A673 (cell line): ENCODE measurements at regions not wholly inside any gene's neighbourhood (a gene's known extent, or its start where the extent isn't known, plus 50 kb on each side); places are given as distances from the start of the nearest gene placed in this dataset.

ENCODE experiments used
- BruUV-seq: library from RNA; stranded (reverse); fragments of 400-500 nt; replicated peaks from 2 replicates; lab custom pipeline; 2021; lab: Mats Ljungman, UMichigan
- CTCF ChIA-PET: fragments of 300-600 bp; sonication (Branson Sonifier 250); formaldehyde crosslinking; loops from one replicate; lab custom pipeline; 2022; ENCODE audit warnings: antibody characterized with exemption; lab: Charles Lee
- POLR2A ChIA-PET: fragments of 300-600 bp; sonication (Branson Sonifier 250); formaldehyde crosslinking; loops from one replicate; lab custom pipeline; 2022; ENCODE audit warnings: antibody characterized with exemption; ENCODE audit not compliant: low non-redundant PET; lab: Charles Lee
- DNase-seq: peaks from one replicate; pipeline ENCODE4 v3.0.0-alpha.2; 2015; ENCODE audit warnings: low spot score
- H3K27ac ChIP-seq: fragments of 200-600 bp; sonication (generic); 2 replicates; pipeline ENCODE4 v1.5.1; 2016; ENCODE audit warnings: mixed run types, low read depth, mild to moderate bottlenecking, mixed read lengths, antibody characterized with exemption, low read length; ENCODE audit not compliant: poor library complexity, severe bottlenecking
- H3K27me3 ChIP-seq: fragments of 200-600 bp; sonication (generic); replicated peaks from 2 replicates; pipeline ENCODE4 v1.6.1; 2017; ENCODE audit warnings: mixed run types, low read depth, mild to moderate bottlenecking, mixed read lengths, antibody characterized with exemption, low read length; ENCODE audit not compliant: insufficient read depth, poor library complexity
- H3K36me3 ChIP-seq: fragments of 200-600 bp; sonication (generic); 2 replicates; pipeline ENCODE4 v1.6.1; 2016; ENCODE audit warnings: mixed run types, mild to moderate bottlenecking, mixed read lengths, antibody characterized with exemption, low read length; ENCODE audit not compliant: insufficient read depth, poor library complexity, severe bottlenecking
- H3K4me1 ChIP-seq: fragments of 200-600 bp; sonication (generic); 2 replicates; pipeline ENCODE4 v1.6.1; 2017; ENCODE audit warnings: mixed run types, mild to moderate bottlenecking, mixed read lengths, antibody characterized with exemption, low read length; ENCODE audit not compliant: insufficient read depth, poor library complexity, severe bottlenecking
- H3K4me3 ChIP-seq: fragments of 200-600 bp; sonication (generic); 2 replicates; pipeline ENCODE4 v1.5.1; 2016; ENCODE audit warnings: low read depth, mixed run types, mild to moderate bottlenecking, mixed read lengths, low read length; ENCODE audit not compliant: poor library complexity, severe bottlenecking
- H3K9me3 ChIP-seq: fragments of 200-600 bp; sonication (generic); 2 replicates; pipeline ENCODE4 v1.6.1; 2016; ENCODE audit warnings: mixed run types, low read depth, mild to moderate bottlenecking, mixed read lengths, antibody characterized with exemption, low read length; ENCODE audit not compliant: poor library complexity, severe bottlenecking
- EZH2 ChIP-seq: fragments of 200-600 bp; sonication (generic); IDR thresholded peaks from 2 replicates; pipeline ENCODE4 v1.6.1; 2017; ENCODE audit warnings: borderline replicate concordance, low read depth, mild to moderate bottlenecking, mixed read lengths, antibody characterized with exemption, low read length; ENCODE audit not compliant: poor library complexity, severe bottlenecking
- intact Hi-C: fragments of 100-400 bp; cut with micrococcal nuclease; formaldehyde crosslinking; loops from one replicate; pipeline ENCODE4 v1.10.0; 2022; ENCODE audit not compliant: unreplicated experiment
- TF ChIP-seq, protein P1 (sequence below): fragments of 300-800, 200-600 bp; sonication (generic); conservative IDR thresholded peaks from 2 replicates; pipeline ENCODE4 v1.5.1; 2017; ENCODE audit warnings: low read depth, mild to moderate bottlenecking, antibody characterized with exemption, low read length, moderate library complexity, mixed read lengths

DNA sequence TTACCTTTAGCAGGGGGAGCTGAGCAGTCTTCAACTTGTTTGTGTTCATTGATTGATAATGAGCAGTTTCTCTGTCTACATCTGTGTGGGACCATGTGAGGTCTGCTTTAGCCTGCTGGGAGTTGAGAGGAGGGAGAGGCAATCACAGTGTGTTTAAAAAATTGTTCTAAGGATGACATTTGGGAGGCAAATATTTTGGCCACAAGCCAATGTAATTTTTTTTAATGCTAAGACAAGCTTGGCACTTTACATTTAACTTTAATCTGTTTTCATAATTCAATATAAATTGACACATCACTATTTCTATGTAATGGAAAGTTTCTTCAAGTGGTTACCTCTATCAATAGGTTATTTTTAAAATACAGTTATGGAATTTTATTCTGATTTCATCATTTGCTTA lies 55.9 kb upstream of the SEMA3A start:
- Histone ChIP-seq H3K27me3 (no peaks in the 10 kb centered on the region), H3K27ac (no peak overlapping the region), H3K9me3 (no peaks in the 10 kb centered on the region), H3K36me3 (no peaks in the 10 kb centered on the region), H3K4me1 (peaks cover 29% of the 10 kb centered on the region), H3K4me3 (no peak overlapping the region)
- TF ChIP-seq, protein P1, sequence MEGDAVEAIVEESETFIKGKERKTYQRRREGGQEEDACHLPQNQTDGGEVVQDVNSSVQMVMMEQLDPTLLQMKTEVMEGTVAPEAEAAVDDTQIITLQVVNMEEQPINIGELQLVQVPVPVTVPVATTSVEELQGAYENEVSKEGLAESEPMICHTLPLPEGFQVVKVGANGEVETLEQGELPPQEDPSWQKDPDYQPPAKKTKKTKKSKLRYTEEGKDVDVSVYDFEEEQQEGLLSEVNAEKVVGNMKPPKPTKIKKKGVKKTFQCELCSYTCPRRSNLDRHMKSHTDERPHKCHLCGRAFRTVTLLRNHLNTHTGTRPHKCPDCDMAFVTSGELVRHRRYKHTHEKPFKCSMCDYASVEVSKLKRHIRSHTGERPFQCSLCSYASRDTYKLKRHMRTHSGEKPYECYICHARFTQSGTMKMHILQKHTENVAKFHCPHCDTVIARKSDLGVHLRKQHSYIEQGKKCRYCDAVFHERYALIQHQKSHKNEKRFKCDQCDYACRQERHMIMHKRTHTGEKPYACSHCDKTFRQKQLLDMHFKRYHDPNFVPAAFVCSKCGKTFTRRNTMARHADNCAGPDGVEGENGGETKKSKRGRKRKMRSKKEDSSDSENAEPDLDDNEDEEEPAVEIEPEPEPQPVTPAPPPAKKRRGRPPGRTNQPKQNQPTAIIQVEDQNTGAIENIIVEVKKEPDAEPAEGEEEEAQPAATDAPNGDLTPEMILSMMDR, result no peak
- TF ChIP-seq EZH2, result no peak
- DNase-seq, result peak; percentile 18
- ChIA-PET CTCF (no interaction called here), POLR2A (no interaction called here)
- BruUV-seq, result no TSS peak
- intact Hi-C loops, result no loop called here

DNA sequence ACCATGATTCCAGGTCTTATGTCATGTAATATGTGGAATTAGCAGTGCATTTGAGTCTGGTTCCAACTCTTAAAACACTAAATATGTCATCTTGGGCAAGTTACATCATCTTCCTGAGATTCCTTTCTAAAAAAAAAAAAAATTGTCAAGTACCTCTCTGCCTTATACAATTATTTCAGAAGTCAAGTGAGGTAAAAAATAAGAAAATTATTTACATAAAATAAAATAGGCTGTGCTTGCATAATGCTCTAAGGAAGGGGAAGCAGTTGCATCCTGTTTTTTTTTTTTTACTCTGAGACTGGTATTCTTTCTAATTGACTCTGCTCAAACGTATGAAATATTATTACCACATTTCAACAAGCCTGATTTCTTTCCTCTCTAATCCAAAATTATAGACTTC lies 55.1 kb upstream of the SEMA3A start:
- Histone ChIP-seq H3K4me3 (no peak overlapping the region), H3K27me3 (no peaks in the 10 kb centered on the region), H3K36me3 (no peaks in the 10 kb centered on the region), H3K9me3 (no peaks in the 10 kb centered on the region), H3K4me1 (peaks cover 29% of the 10 kb centered on the region), H3K27ac (no peak overlapping the region)
- ChIA-PET POLR2A (no interaction called here), CTCF (no interaction called here)
- TF ChIP-seq, protein P1, result no peak
- TF ChIP-seq EZH2, result no peak
- no peak for DNase-seq
- no TSS peak for BruUV-seq
- intact Hi-C loops, result no loop called here

DNA sequence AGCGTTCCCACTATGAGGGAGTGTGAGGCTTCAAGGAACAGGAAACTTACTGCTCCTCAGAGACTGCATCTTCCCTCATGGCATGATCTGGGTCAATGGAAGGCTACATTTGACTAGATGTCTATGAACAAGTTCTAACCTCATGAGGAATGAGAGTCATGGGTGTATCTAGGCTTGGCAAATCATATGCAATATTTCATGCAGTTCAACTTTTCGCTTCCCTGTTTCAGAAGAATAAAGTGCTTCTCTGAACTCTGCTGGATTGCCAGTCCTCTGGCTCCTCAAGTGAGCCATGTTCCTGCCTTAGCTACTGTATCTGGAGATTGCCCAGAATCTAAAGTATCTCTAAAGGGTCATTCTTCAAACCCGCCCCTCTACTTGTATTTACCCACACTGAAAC lies 54.3 kb upstream of the SEMA3A start:
- intact Hi-C loops, result no loop called here
- DNase-seq, result no peak
- CTCF ChIA-PET, result no interaction called here
- no peak overlapping the region for H3K4me3 ChIP-seq
- TF ChIP-seq, protein P1, result no peak
- TF ChIP-seq EZH2, result no peak
- H3K27me3 ChIP-seq, result no peaks in the 10 kb centered on the region
- H3K27ac ChIP-seq, result no peak overlapping the region
- H3K9me3 ChIP-seq, result peaks cover 4% of the 10 kb centered on the region
- no peaks in the 10 kb centered on the region for H3K36me3 ChIP-seq
- no TSS peak for BruUV-seq
- peaks cover 27% of the 10 kb centered on the region for H3K4me1 ChIP-seq
- POLR2A ChIA-PET, result no interaction called here

DNA sequence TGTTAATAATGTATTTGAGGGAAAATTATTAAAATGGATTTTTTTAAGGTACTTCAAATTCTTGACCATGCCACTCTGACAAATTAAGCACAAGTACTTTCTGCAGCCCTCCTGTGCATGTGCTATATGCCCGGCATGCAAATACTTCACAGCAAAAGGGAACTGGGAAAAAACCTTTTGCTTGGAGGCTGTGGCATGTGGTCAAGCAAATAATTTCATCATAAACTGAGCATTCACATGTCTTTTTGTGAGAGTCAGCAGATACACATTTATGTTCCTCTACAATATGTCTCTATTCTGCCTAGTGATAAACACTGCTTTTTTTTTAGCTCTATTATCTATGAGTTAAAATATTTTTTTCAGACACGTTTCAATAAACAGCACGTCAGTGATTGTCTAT lies 53.7 kb upstream of the SEMA3A start:
- no peak for TF ChIP-seq EZH2
- TF ChIP-seq, protein P1, result no peak
- Histone ChIP-seq H3K27ac (no peak overlapping the region), H3K27me3 (no peaks in the 10 kb centered on the region), H3K9me3 (peaks cover 4% of the 10 kb centered on the region), H3K4me3 (no peak overlapping the region), H3K36me3 (no peaks in the 10 kb centered on the region), H3K4me1 (peaks cover 26% of the 10 kb centered on the region)
- BruUV-seq, result no TSS peak
- ChIA-PET CTCF (no interaction called here), POLR2A (no interaction called here)
- intact Hi-C loops, result no loop called here
- no peak for DNase-seq
